Fibroblast of skin of left quadriceps (primary cell): ENCODE measurements at regions not wholly inside any gene's neighbourhood (a gene's known extent, or its start where the extent isn't known, plus 50 kb on each side); places are given as distances from the start of the nearest gene placed in this dataset.
"Not testable (repeated sequence)": the region's sequence is repeated elsewhere in the genome, so short reads cannot be mapped to it uniquely, and the experiment has no call there.

ENCODE experiments used
- DNase-seq, 2 experiments: peaks; one replicate each; pipeline ENCODE4 v3.0.0-alpha.2; 2013; ENCODE audit warnings: low read depth in 2 of 2

GRCh38 chr20:55417836-55418235 lies 587.5 kb downstream of the CBLN4 start:
- DNase-seq, result no peak

- DNase-seq, result no peak
These were observed 589.7 kb downstream of the CBLN4 start for GRCh38 chr20:55415567-55416142.

- DNase-seq, result not testable (repeated sequence)
These were observed 592.8 kb downstream of the CBLN4 start for GRCh38 chr20:55412508-55412907.

- DNase-seq, result no peak
These were observed 598.4 kb downstream of the CBLN4 start for GRCh38 chr20:55406891-55407290.

- DNase-seq, result no peak
These were observed 610.7 kb downstream of the CBLN4 start for GRCh38 chr20:55394592-55394991.

- no peak for DNase-seq
These were observed 614.5 kb downstream of the CBLN4 start for GRCh38 chr20:55390791-55391190.

GRCh38 chr20:55386686-55387085 lies 618.6 kb downstream of the CBLN4 start:
- no peak for DNase-seq

- no peak for DNase-seq
These were observed 629.4 kb downstream of the CBLN4 start for GRCh38 chr20:55375920-55376319.

- no peak for DNase-seq
These were observed 639.6 kb downstream of the CBLN4 start for GRCh38 chr20:55365745-55366144.

- no peak for DNase-seq
These were observed 644.4 kb downstream of the CBLN4 start for GRCh38 chr20:55360895-55361294.

GRCh38 chr20:55354720-55355119 lies 650.6 kb downstream of the CBLN4 start:
- DNase-seq, result no peak

GRCh38 chr20:55353206-55353605 lies 652.1 kb downstream of the CBLN4 start:
- peak; percentile 36 to 37 for DNase-seq

- DNase-seq, result no peak
These were observed 657.1 kb downstream of the CBLN4 start for GRCh38 chr20:55348223-55348622.

- DNase-seq, result no peak
These were observed 662.5 kb downstream of the CBLN4 start for GRCh38 chr20:55342822-55343221.

- no peak for DNase-seq
These were observed 671.5 kb downstream of the CBLN4 start for GRCh38 chr20:55333798-55334197.

- DNase-seq, result no peak
These were observed 676.2 kb downstream of the CBLN4 start for GRCh38 chr20:55329108-55329507.

- DNase-seq, result no peak
These were observed 682.6 kb downstream of the CBLN4 start for GRCh38 chr20:55322745-55323144.

GRCh38 chr20:55316753-55317152 lies 688.6 kb downstream of the CBLN4 start:
- no peak for DNase-seq

- not testable (repeated sequence) for DNase-seq
These were observed 694.5 kb downstream of the CBLN4 start for GRCh38 chr20:55310844-55311243.

GRCh38 chr20:55291261-55291660 lies 714.1 kb downstream of the CBLN4 start:
- DNase-seq, result no peak

GRCh38 chr20:55283889-55284288 lies 721.4 kb downstream of the CBLN4 start:
- DNase-seq, result no peak

- DNase-seq, result no peak
These were observed 732.2 kb downstream of the CBLN4 start for GRCh38 chr20:55273149-55273548.

- DNase-seq, result no peak
These were observed 733.9 kb downstream of the CBLN4 start for GRCh38 chr20:55271371-55271770.

- no peak for DNase-seq
These were observed 735.4 kb downstream of the CBLN4 start for GRCh38 chr20:55269913-55270312.
